ENCODE measurements at regions not wholly inside any gene's neighbourhood (a gene's known extent, or its start where the extent isn't known, plus 50 kb on each side); places are given as distances from the start of the nearest gene placed in this dataset.

- no peak for TF ChIP-seq GABPA (IDR thresholded peaks at IDR 0.05; ENCODE audit: low read depth)
- TF ChIP-seq JUNB (IDR thresholded peaks at IDR 0.05) = no peak
- no peak for TF ChIP-seq SREBF1 (IDR thresholded peaks at IDR 0.05; ENCODE audit: low read length)
- no peak for TF ChIP-seq ZNF687 (IDR thresholded peaks at IDR 0.05)
Measured at GRCh38 chr13:57286511-57287098, 119.6 kb downstream of the PRR20E start (continued).

- FAIRE-seq (no peak), ATAC-seq (no peak)
- no peak overlapping the region for H3K9ac ChIP-seq (ENCODE audit: control insufficient read depth, insufficient read depth, low read length)
- no peak for TF ChIP-seq E2F8 (IDR thresholded peaks at IDR 0.05; ENCODE audit: low read depth, partially characterized antibody)
- TF ChIP-seq HDAC6 (IDR thresholded peaks at IDR 0.05; ENCODE audit: unreplicated experiment) = no peak
- no peak for TF ChIP-seq SKIL (IDR thresholded peaks at IDR 0.05; ENCODE audit: low read depth, poor library complexity, severe bottlenecking)
- no peak for TF ChIP-seq HSF1 (IDR thresholded peaks at IDR 0.05; ENCODE audit: low read depth, low read length)
- TF ChIP-seq SIX5 (IDR thresholded peaks at IDR 0.05; ENCODE audit: low read depth, low read length, severe bottlenecking) = no peak
- no peak for TF ChIP-seq MTA3 (IDR thresholded peaks at IDR 0.05; ENCODE audit: borderline replicate concordance, low read length)
- no peak for TF ChIP-seq CHD4 (IDR thresholded peaks at IDR 0.05)
- no peak for TF ChIP-seq HDGF (IDR thresholded peaks at IDR 0.05)
- no peak for TF ChIP-seq PAX5 (IDR thresholded peaks at IDR 0.05; ENCODE audit: borderline replicate concordance, low read depth, low read length)
- TF ChIP-seq ZNF622 (IDR thresholded peaks at IDR 0.05) = no peak
Measured at GRCh38 chr13:57302604-57303003, 135.6 kb downstream of the PRR20E start.

More at GRCh38 chr13:57302604-57303003, 135.6 kb downstream of the PRR20E start:
- H3K4me1 ChIP-seq (ENCODE audit: control insufficient read depth, insufficient read depth, low read length) = no peaks in the 10 kb centered on the region
- no peak overlapping the region for H2AFZ ChIP-seq (ENCODE audit: control insufficient read depth, low read depth, low read length)
- SMC1A ChIA-PET (ENCODE audit: uncharacterized antibody, unreplicated experiment) = no interaction called here
- in situ Hi-C loops (cut with MboI) (no loop called here), intact Hi-C loops (cut with micrococcal nuclease; ENCODE audit: unreplicated experiment) (no loop called here)
- no peaks in the 10 kb centered on the region for H3K27me3 ChIP-seq (replicated peaks in 1 of 2; ENCODE audit: control insufficient read depth in 2 of 2, insufficient read depth in 2 of 2, low read length in 1 of 2)
- WGBS (ENCODE audit: insufficient coverage, insufficient replicate concordance, low lambda C conversion rate, missing lambda C conversion rate) = 0% methylated on average over 1 of the region's 1 CpG
- RAD21 ChIA-PET (ENCODE audit: unreplicated experiment) = no interaction called here
- POLR2A ChIA-PET = no interaction called here
- H3K27ac ChIP-seq (ENCODE audit: control insufficient read depth, insufficient read depth) = no peak overlapping the region
- H3K79me2 ChIP-seq (ENCODE audit: control insufficient read depth, insufficient read depth, low read length) = no peaks in the 10 kb centered on the region
- DNase-seq (ENCODE audit: low read depth, low spot score) = no peak
- CTCF ChIA-PET = no interaction called here
- H3K4me2 ChIP-seq (ENCODE audit: control insufficient read depth, insufficient read depth) = no peak overlapping the region
- H3K9me3 ChIP-seq (replicated peaks; ENCODE audit: control insufficient read depth, insufficient read depth, low read length) = no peaks in the 10 kb centered on the region
- H3K36me3 ChIP-seq (ENCODE audit: control insufficient read depth in 2 of 2, insufficient read depth in 2 of 2, low read length in 1 of 2) = no peaks in the 10 kb centered on the region
- H3K4me3 ChIP-seq = no peak overlapping the region
- BruUV-seq (replicated peaks) = no TSS peak
- H4K20me1 ChIP-seq (ENCODE audit: control insufficient read depth, insufficient read depth) = no peaks in the 10 kb centered on the region

Data from GM12878 (cell line).